ENCODE measurements at regions not wholly inside any gene's neighbourhood (a gene's known extent, or its start where the extent isn't known, plus 50 kb on each side); places are given as distances from the start of the nearest gene placed in this dataset.

DNA sequence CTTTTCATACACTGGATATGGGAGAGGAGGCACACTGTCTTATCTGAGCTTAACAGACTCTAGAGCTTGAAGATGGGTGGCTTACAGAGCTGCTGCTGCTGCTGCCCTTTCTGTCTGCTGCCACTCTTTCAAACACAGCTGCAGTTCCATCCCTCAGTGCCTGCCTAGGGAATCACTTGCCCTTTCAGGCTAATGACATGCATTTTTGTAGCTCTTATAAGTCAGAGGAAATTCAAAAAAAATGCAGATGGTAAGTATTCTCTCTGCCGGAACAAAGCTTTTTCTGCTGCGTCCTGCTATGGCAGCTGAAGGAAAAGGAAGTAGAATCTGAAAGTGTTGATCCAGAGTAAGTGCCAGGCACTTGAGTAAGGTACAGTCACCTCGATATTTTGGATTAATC, 460.4 kb upstream of the DIAPH2 start:
- Histone ChIP-seq H3K9me3 (ENCODE audit: insufficient read depth, low read length) (no peaks in the 10 kb centered on the region), H3K4me3 (ENCODE audit: insufficient read length, low read depth) (no peak overlapping the region), H3K36me3 (ENCODE audit: insufficient read depth, insufficient read length, low read length) (no peaks in the 10 kb centered on the region), H3K9ac (ENCODE audit: insufficient read length, low read depth) (no peak overlapping the region), H3K27me3 (ENCODE audit: insufficient read depth, insufficient read length) (no peaks in the 10 kb centered on the region), H3K4me1 (ENCODE audit: insufficient read depth, insufficient read length) (no peaks in the 10 kb centered on the region)
- no peak for DNase-seq (ENCODE audit: low read depth, low spot score)
- TF ChIP-seq ZNF274 (IDR thresholded peaks at IDR 0.05; ENCODE audit: low read depth, low read length) (no peak), SUZ12 (IDR thresholded peaks at IDR 0.05; ENCODE audit: extremely low read depth, insufficient read depth, insufficient read length) (no peak), YY1 (IDR thresholded peaks at IDR 0.05; ENCODE audit: insufficient read depth, insufficient read length) (no peak)

DNA sequence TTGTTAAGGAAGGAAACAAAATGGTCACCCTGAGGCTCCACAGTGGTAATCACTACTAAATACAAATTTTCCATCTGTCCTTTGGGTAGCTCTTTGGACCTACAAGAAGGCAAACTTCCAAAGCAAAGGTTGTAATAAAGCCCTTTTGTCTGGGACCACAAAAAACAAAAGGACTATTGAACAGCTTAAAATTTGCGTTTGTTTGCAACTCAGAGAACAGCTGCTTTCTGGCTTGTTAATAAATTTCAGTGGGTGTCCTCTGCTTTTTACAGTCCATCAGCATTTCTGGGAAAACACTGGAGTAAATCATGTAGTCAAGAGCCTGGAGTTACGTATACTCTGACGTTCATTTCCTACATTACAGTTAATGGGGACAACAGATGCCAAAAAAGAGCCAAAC, 439.7 kb upstream of the DIAPH2 start:
- H3K9ac ChIP-seq (ENCODE audit: insufficient read length, low read depth) = no peak overlapping the region
- DNase-seq (ENCODE audit: low read depth, low spot score) = no peak
- no peaks in the 10 kb centered on the region for H3K4me1 ChIP-seq (ENCODE audit: insufficient read depth, insufficient read length)
- H3K36me3 ChIP-seq (ENCODE audit: insufficient read depth, insufficient read length, low read length) = no peaks in the 10 kb centered on the region
- H3K4me3 ChIP-seq (ENCODE audit: insufficient read length, low read depth) = no peak overlapping the region
- H3K9me3 ChIP-seq (ENCODE audit: insufficient read depth, low read length) = no peaks in the 10 kb centered on the region
- TF ChIP-seq SUZ12 (IDR thresholded peaks at IDR 0.05; ENCODE audit: extremely low read depth, insufficient read depth, insufficient read length) (no peak), ZNF274 (IDR thresholded peaks at IDR 0.05; ENCODE audit: low read depth, low read length) (no peak), YY1 (IDR thresholded peaks at IDR 0.05; ENCODE audit: insufficient read depth, insufficient read length) (no peak)
- H3K27me3 ChIP-seq (ENCODE audit: insufficient read depth, insufficient read length) = no peaks in the 10 kb centered on the region

DNA sequence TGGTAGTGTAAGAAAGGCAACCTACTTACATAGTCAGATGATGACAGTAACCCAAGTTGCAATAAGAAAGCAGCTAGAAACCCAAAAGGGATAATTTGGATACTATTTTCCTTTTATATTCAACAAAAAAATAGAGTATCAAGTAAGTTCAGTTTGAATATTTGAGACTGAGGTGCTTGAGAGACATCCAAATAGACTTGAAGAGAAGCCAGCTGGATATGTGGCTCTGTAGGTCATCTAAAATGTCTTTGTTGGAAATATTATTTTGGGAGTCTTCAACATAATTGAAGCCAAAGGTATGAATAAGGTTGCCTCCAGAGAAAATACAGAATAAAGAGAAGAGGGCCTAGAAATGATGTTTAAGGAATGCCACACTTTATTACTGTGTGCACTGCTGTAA, 438.2 kb upstream of the DIAPH2 start:
- Histone ChIP-seq H3K4me1 (ENCODE audit: insufficient read depth, insufficient read length) (no peaks in the 10 kb centered on the region), H3K9me3 (ENCODE audit: insufficient read depth, low read length) (no peaks in the 10 kb centered on the region), H3K9ac (ENCODE audit: insufficient read length, low read depth) (no peak overlapping the region), H3K27me3 (ENCODE audit: insufficient read depth, insufficient read length) (no peaks in the 10 kb centered on the region), H3K4me3 (ENCODE audit: insufficient read length, low read depth) (no peak overlapping the region), H3K36me3 (ENCODE audit: insufficient read depth, insufficient read length, low read length) (no peaks in the 10 kb centered on the region)
- no peak for DNase-seq (ENCODE audit: low read depth, low spot score)
- TF ChIP-seq YY1 (IDR thresholded peaks at IDR 0.05; ENCODE audit: insufficient read depth, insufficient read length) (no peak), SUZ12 (IDR thresholded peaks at IDR 0.05; ENCODE audit: extremely low read depth, insufficient read depth, insufficient read length) (no peak), ZNF274 (IDR thresholded peaks at IDR 0.05; ENCODE audit: low read depth, low read length) (no peak)

Data from NT2/D1 (cell line).